ENCODE measurements at regions not wholly inside any gene's neighbourhood (a gene's known extent, or its start where the extent isn't known, plus 50 kb on each side); places are given as distances from the start of the nearest gene placed in this dataset.

GRCh38 chr12:20283482-20283881 lies 84.9 kb upstream of the PDE3A start:
- no peak for TF ChIP-seq CTCF (IDR thresholded peaks at IDR 0.05; ENCODE audit: low read depth, low read length)
- no peak for TF ChIP-seq EZH2phosphoT487 (IDR thresholded peaks at IDR 0.05; ENCODE audit: low read depth)

All from OCI-LY3 (cell line).